ENCODE measurements at regions not wholly inside any gene's neighbourhood (a gene's known extent, or its start where the extent isn't known, plus 50 kb on each side); places are given as distances from the start of the nearest gene placed in this dataset.

DNA sequence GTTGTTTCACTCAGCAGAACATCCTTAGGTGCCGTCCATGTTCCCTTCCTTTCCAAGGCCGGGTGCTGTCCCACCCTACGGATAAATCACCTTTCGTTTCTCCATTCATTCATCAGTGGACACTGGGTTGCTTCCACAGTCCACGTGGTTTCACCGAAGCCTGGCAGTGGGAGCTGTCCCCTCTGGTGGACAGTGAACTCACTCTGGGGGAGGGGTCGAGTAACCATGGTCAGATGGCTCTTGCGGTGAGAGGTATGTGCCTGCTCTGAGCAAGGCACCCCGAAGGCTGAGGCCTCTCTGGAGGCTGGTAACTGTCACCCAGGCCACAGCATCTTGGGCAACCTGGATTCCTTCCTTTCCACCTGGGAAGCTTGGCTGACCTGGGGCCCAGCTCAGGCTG lies 61.5 kb upstream of the TWIST2 start:
- TF ChIP-seq CTCF (IDR thresholded peaks at IDR 0.05 in 4 of 5, conservative IDR thresholded peaks at IDR 0.05 in 1 of 5): no peak
- no peak for TF ChIP-seq POLR2A (IDR thresholded peaks at IDR 0.05)
